ENCODE measurements at regions not wholly inside any gene's neighbourhood (a gene's known extent, or its start where the extent isn't known, plus 50 kb on each side); places are given as distances from the start of the nearest gene placed in this dataset.

GRCh38 chr2:120587279-120587996 lies 148.2 kb upstream of the GLI2 start:
- Histone ChIP-seq H2AFZ (ENCODE audit: low read depth, low read length) (no peak overlapping the region), H3K4me2 (ENCODE audit: insufficient read depth, low read length) (no peak overlapping the region), H3K9ac (ENCODE audit: insufficient read depth in 1 of 2, low read depth in 2 of 2, low read length in 2 of 2) (no peak overlapping the region), H3K9me1 (ENCODE audit: control insufficient read depth, insufficient read depth, low read length) (no peaks in the 10 kb centered on the region), H4K20me1 (replicated peaks; ENCODE audit: control insufficient read depth, insufficient read depth, low read length) (peaks cover 6% of the 10 kb centered on the region; the same call in 1 of the 2 replicates), H3K36me3 (ENCODE audit: control insufficient read depth, insufficient read depth, low read length) (no peaks in the 10 kb centered on the region), H3K4me3 (no peak overlapping the region), H3K4me1 (replicated peaks in 1 of 2; ENCODE audit: control insufficient read depth in 2 of 2, insufficient read depth in 2 of 2, low read length in 2 of 2) (peaks cover 0 to 9% of the 10 kb centered on the region in 2 experiments; a peak in 1 of 5 replicates), H3K9me3 (replicated peaks; ENCODE audit: control insufficient read depth, insufficient read depth, low read depth, low read length) (no peaks in the 10 kb centered on the region), H3K27ac (ENCODE audit: extremely low read depth, low read depth, low read length) (no peak overlapping the region), H3K79me2 (ENCODE audit: control insufficient read depth, insufficient read depth, low read length) (no peaks in the 10 kb centered on the region), H3K27me3 (ENCODE audit: control insufficient read depth in 2 of 2, insufficient read depth in 2 of 2, low read length in 2 of 2) (peaks cover 20 to 43% of the 10 kb centered on the region in 2 experiments; a peak in 4 of 5 replicates)
- in situ Hi-C loops (cut with MboI): no loop called here
- TF ChIP-seq CXXC5 (CRISPR knock-in tag; IDR thresholded peaks at IDR 0.05) (no peak), ZBTB11 (CRISPR knock-in tag; IDR thresholded peaks at IDR 0.05) (no peak), EP400 (IDR thresholded peaks at IDR 0.05) (no peak), ZNF212 (CRISPR knock-in tag; IDR thresholded peaks at IDR 0.05) (no peak), FOXJ3 (CRISPR knock-in tag; IDR thresholded peaks at IDR 0.05) (no peak), ZNF146 (CRISPR knock-in tag; IDR thresholded peaks at IDR 0.05; ENCODE audit: unreplicated experiment) (no peak), XRCC5 (IDR thresholded peaks at IDR 0.05; ENCODE audit: low read depth, low read length) (no peak), IRF9 (tag; IDR thresholded peaks at IDR 0.05) (no peak), SMAD3 (CRISPR knock-in tag; conservative IDR thresholded peaks at IDR 0.05) (no peak), PHB (CRISPR knock-in tag; IDR thresholded peaks at IDR 0.05) (no peak)
- intact Hi-C loops (cut with micrococcal nuclease): no loop called here
- FAIRE-seq (no peak), DNase-seq (ENCODE audit: extremely low read depth in 1 of 4, low spot score in 3 of 4) (peak in 2 of 4 experiments; percentile 13 to 16), ATAC-seq (no peak)
- POLR2A ChIA-PET: interaction anchor here (0.5 to 0.8 kb wide), 2 partner anchors 8 to 506 kb away, joined by 3 read pairs; no protein-coding TSS in a partner anchor
- CTCF ChIA-PET (ENCODE audit: low intra/inter-chr PET ratio): no interaction called here
- no TSS peak for BruUV-seq (replicated peaks)
- WGBS (ENCODE audit: insufficient coverage, low coverage, missing lambda C conversion rate): 1% methylated on average over 30 of the region's 68 CpGs
